Spinal cord (tissue), 9 donors: ENCODE measurements at regions not wholly inside any gene's neighbourhood (a gene's known extent, or its start where the extent isn't known, plus 50 kb on each side); places are given as distances from the start of the nearest gene placed in this dataset.
"Not testable (repeated sequence)": the region's sequence is repeated elsewhere in the genome, so short reads cannot be mapped to it uniquely, and the experiment has no call there.

ENCODE experiments used
- DNase-seq, 6 donors: peaks; one replicate each; pipeline versions ENCODE4 v3.0.0 to v3.0.0-alpha.2; 2013 to 2015; ENCODE audit warnings: low spot score in 6 of 6, low read depth in 4 of 6
- H3K27ac ChIP-seq: one replicate; pipeline ENCODE4 v1.5.1; 2013; ENCODE audit warnings: low read depth, low read length, control low read depth
- H3K27me3 ChIP-seq: one replicate; pipeline ENCODE4 v1.6.1; 2013; ENCODE audit warnings: low read length; ENCODE audit not compliant: control insufficient read depth, insufficient read depth
- H3K36me3 ChIP-seq: one replicate; pipeline ENCODE4 v1.6.1; 2013; ENCODE audit warnings: low read length; ENCODE audit not compliant: control insufficient read depth, insufficient read depth
- H3K4me1 ChIP-seq: one replicate; pipeline ENCODE4 v1.6.1; 2013; ENCODE audit warnings: low read length; ENCODE audit not compliant: control insufficient read depth, insufficient read depth
- H3K4me3 ChIP-seq: one replicate; pipeline ENCODE4 v1.5.1; 2013; ENCODE audit warnings: low read depth, low read length, control low read depth
- H3K9me3 ChIP-seq: one replicate; pipeline ENCODE4 v1.6.1; 2013; ENCODE audit warnings: low read length; ENCODE audit not compliant: control insufficient read depth, insufficient read depth
- WGBS: methylation state at CpG from one replicate; pipeline ENCODE4 v1.1.5; 2013; ENCODE audit warnings: missing lambda C conversion rate; ENCODE audit not compliant: insufficient coverage; 5-methylcytosine and 5-hydroxymethylcytosine counted together
- donor health status: healthy.

DNA sequence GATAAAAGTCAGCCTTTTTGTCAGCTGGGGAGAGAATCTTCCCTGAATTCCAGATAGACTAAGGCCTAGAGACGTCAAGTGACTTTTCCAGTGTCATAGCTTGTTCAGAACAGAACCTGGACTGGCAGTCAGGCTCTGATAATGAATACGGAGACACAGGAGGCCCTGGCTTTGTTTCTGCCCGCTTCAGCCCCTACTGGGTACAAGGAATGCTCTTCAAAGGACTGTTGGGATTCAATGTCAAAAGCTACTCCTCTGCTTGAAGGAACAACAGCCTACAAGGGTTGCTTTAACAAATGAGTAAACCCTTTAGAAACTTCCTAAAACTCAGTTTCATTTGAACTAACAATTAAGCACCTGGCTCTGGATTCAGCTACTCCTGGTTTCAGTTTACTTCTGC, 412.3 kb downstream of the OXSM start:
- WGBS = 72% methylated on average over 3 of the region's 3 CpGs
- no peak overlapping the region for H3K27ac ChIP-seq
- no peaks in the 10 kb centered on the region for H3K27me3 ChIP-seq
- no peak for DNase-seq
- no peak overlapping the region for H3K4me3 ChIP-seq
- H3K4me1 ChIP-seq = no peaks in the 10 kb centered on the region
- H3K36me3 ChIP-seq = no peaks in the 10 kb centered on the region
- no peaks in the 10 kb centered on the region for H3K9me3 ChIP-seq

DNA sequence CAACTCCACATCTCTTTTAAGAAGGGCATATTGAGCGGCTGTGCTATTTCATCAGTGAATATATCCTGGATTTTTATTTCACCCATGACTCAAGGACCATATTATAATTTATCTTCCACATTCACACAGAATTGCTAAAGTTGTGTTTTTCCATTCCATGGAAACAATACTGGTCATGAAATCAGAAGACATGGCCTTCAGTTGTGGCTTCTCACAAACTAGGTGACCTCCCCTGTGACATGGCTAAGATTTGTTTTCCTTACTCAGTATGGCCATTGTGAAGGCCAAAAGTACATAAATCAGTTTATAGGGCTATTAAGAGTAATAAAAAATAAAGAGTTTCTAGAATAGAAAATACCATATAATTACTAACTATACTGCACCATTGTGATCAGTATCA, 415.6 kb downstream of the OXSM start:
- Histone ChIP-seq H3K4me1 (no peaks in the 10 kb centered on the region), H3K36me3 (no peaks in the 10 kb centered on the region), H3K27me3 (no peaks in the 10 kb centered on the region), H3K4me3 (no peak overlapping the region), H3K27ac (no peak overlapping the region), H3K9me3 (no peaks in the 10 kb centered on the region)
- DNase-seq = no peak
- WGBS = 100% methylated on average over 1 of the region's 1 CpG

DNA sequence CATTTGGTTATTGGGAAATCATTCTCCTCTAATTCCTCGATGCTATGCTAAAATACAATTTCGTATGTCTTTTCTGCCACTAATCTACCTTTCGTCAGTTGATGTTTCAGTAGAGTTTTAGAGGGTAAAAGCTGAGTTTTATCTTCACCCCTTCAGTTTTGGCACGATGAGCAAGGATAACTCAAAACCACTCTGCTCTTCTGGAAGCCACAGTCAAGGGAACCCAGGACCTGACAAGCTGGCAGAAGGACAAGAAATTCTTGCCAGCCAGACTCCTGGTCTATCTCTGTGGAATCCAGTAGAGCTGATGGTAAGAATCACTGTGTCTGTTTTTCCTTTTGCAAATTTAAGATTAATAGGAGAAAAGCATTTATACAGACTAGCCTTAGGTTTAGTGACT, 414.4 kb upstream of the LRRC3B start:
- Histone ChIP-seq H3K4me1 (no peaks in the 10 kb centered on the region), H3K27me3 (no peaks in the 10 kb centered on the region), H3K36me3 (no peaks in the 10 kb centered on the region), H3K9me3 (no peaks in the 10 kb centered on the region), H3K4me3 (no peak overlapping the region), H3K27ac (no peak overlapping the region)
- WGBS = no CpG with 5 or more reads among the region's 4 CpGs
- no peak for DNase-seq

DNA sequence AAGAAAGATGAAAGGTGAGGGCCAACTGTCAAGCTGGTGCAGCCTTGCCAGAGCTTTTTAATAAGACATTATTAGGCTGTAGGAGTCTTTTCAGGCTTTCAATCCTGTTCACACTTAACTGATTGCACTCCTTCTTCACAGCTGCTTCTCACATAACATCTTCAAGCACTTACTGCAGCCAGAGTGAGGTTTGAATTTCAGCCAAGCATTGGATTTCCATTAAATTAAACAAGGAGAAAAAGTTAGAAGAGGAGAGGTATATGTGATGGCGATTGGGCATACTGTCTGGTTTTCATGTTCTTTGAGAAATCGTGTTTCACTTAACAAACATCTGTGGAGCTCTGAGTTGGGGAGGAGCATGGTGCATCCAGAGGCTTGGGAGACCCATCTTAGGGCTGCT, 392.8 kb upstream of the LRRC3B start:
- no peaks in the 10 kb centered on the region for H3K27me3 ChIP-seq
- WGBS = 69% methylated on average over 2 of the region's 2 CpGs
- peak in 1 of 6 donors; percentile 42 for DNase-seq
- no peaks in the 10 kb centered on the region for H3K9me3 ChIP-seq
- H3K4me3 ChIP-seq = no peak overlapping the region
- H3K4me1 ChIP-seq = no peaks in the 10 kb centered on the region
- no peak overlapping the region for H3K27ac ChIP-seq
- H3K36me3 ChIP-seq = no peaks in the 10 kb centered on the region

DNA sequence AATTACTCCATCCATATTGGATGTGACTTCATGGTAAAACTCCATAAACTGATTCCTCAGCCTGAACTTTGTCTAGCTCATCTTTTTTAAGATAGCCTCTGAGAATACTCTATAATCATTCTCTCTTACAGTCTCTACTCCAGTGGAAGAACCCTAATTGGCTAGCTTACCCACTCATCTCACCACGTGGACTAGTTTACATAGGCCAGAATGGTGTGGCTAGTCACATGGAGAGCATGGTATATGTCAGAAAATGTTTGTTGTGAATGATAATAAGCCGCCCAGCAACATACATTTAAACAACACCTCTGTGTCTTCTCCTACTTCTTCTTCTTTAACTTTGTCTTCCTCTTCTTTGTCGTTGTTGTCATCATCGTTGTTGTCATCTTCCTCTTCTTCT, 389.2 kb upstream of the LRRC3B start:
- H3K36me3 ChIP-seq = no peaks in the 10 kb centered on the region
- H3K4me3 ChIP-seq = no peak overlapping the region
- WGBS = 100% methylated on average over 2 of the region's 4 CpGs
- H3K9me3 ChIP-seq = no peaks in the 10 kb centered on the region
- no peaks in the 10 kb centered on the region for H3K27me3 ChIP-seq
- DNase-seq = no peak
- H3K4me1 ChIP-seq = no peaks in the 10 kb centered on the region
- H3K27ac ChIP-seq = no peak overlapping the region

DNA sequence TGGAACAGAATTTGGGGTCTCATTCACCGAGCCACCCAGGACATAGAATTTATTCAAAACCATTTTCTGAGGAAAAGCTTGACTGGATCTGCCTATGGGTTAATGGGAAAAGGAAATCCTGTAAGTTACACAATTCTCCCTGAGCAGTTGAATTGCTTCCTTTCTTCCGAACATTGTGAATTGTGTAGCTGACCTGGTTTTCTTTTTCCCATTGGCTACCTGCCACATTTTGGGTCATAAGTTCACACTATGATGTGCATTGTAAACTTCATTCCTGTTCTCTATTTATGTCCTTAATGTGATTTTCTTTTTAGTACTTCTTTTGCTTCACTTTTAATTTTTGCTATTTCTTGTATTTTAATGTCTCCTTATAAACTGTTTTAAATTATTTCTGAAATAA, 386.0 kb upstream of the LRRC3B start:
- WGBS = no CpG with 5 or more reads among the region's 2 CpGs
- DNase-seq = peak in 5 of 6 donors; percentile 38 to 75 (median 53)
- H3K36me3 ChIP-seq = no peaks in the 10 kb centered on the region
- H3K4me1 ChIP-seq = no peaks in the 10 kb centered on the region
- peak overlapping the region; percentile 47 for H3K27ac ChIP-seq
- no peaks in the 10 kb centered on the region for H3K9me3 ChIP-seq
- no peaks in the 10 kb centered on the region for H3K27me3 ChIP-seq
- no peak overlapping the region for H3K4me3 ChIP-seq

DNA sequence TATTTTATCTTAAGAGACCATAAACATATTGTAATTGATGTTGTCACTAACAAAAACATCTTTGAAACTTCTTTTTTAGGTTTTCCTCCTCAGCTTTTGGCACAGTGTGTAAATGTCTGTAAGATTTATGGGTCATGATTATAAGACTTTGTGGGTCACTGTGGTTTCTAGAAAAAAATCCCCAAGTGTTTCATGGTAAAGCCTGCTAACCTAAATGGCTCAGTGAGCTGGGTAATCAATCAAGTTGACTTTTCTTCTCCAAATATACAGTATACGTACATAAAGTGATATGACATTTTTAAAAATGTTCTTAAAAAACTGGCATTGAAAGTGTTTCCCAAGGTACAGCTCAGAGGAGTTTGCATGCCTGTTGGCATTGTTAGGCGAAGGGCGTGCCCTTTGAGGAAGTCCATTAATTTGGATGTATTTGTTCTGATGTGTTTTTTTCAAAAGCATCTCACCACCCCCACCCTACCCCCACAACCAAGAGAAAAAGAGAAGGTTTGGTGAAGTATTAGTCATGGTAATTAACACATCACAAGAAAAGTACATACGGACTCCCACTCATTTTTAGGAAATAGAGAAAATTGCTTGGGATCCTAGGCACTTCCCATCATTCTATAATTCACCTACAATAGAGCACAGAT, 385.4 kb upstream of the LRRC3B start:
- H3K27ac ChIP-seq = peak overlapping the region; percentile 47
- no peaks in the 10 kb centered on the region for H3K27me3 ChIP-seq
- WGBS = no CpG with 5 or more reads among the region's 4 CpGs
- no peaks in the 10 kb centered on the region for H3K4me1 ChIP-seq
- no peaks in the 10 kb centered on the region for H3K36me3 ChIP-seq
- DNase-seq = peak in 4 of 6 donors; percentile 11 to 72 (median 48)
- H3K9me3 ChIP-seq = no peaks in the 10 kb centered on the region
- H3K4me3 ChIP-seq = no peak overlapping the region

DNA sequence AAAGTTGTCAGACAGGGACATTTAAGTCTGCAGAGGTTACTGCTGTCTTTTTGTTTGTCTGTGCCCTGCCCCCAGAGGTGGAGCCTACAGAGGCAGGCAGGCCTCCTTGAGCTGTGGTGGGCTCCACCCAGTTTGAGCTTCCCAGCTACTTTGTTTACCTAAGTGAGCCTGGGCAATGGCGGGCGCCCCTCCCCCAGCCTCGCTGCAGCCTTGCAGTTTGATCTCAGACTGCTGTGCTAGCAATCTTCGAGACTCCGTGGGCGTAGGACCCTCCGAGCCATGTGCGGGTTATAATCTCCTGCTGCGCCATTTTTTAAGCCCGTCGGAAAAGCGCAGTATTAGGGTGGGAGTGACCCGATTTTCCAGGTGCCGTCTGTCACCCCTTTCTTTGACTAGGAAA, 378.0 kb upstream of the LRRC3B start:
- DNase-seq, H3K4me3 ChIP-seq, H3K9me3 ChIP-seq, H3K27ac ChIP-seq, H3K27me3 ChIP-seq, H3K4me1 ChIP-seq, H3K36me3 ChIP-seq: not testable (repeated sequence)
- 94% methylated on average over 6 of the region's 14 CpGs for WGBS

DNA sequence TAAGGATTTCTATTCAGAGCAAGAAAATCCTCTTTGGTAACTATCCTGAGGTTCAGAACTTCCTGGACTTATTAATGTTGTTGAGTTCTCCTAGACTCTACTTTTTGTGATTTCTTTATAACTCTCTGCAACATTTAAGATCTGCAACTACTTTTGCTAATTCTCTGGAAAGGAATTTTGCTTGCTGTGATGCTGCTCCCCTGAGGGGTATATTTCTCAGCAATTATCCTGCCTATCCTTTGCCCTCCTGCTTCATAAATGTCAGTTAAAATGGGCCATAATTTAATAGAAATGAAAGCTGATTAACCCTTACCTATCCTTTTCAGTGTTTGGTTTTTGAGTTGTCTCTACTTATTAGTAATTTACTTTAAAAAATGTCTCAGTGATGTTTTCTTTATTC, 377.3 kb upstream of the LRRC3B start:
- no peak for DNase-seq
- Histone ChIP-seq H3K27ac (no peak overlapping the region), H3K36me3 (no peaks in the 10 kb centered on the region), H3K4me3 (no peak overlapping the region), H3K4me1 (no peaks in the 10 kb centered on the region), H3K9me3 (no peaks in the 10 kb centered on the region), H3K27me3 (no peaks in the 10 kb centered on the region)

DNA sequence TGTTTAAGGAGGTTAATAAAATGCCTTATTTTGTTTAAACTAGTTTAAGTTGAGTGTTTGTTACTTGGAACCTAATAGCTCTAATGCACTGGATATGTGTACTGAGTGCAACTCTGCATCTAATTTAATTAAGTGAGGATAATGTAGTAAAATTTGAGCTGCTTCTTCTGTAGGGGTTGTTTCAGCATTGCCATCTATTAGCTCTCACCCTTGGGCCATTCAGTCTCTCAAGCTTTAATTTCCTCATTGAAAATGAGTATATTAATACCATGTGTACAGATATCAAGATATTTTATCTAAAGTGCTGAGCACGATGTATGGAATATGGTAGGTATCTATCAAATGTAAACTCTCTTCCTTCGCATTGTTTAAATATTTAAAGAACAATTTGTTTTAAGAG, 375.7 kb upstream of the LRRC3B start:
- H3K4me3 ChIP-seq = no peak overlapping the region
- no peaks in the 10 kb centered on the region for H3K36me3 ChIP-seq
- H3K27me3 ChIP-seq = no peaks in the 10 kb centered on the region
- WGBS = no CpG with 5 or more reads among the region's 2 CpGs
- no peaks in the 10 kb centered on the region for H3K4me1 ChIP-seq
- H3K27ac ChIP-seq = no peak overlapping the region
- no peak for DNase-seq
- no peaks in the 10 kb centered on the region for H3K9me3 ChIP-seq
